ENCODE measurements at regions not wholly inside any gene's neighbourhood (a gene's known extent, or its start where the extent isn't known, plus 50 kb on each side); places are given as distances from the start of the nearest gene placed in this dataset.
A peak's percentile ranks its signal among the peaks of the same experiment; 100 is the strongest.

- no peak for DNase-seq
- ATAC-seq (ENCODE audit: low read depth in 2 of 2) = no peak
- Mint-ChIP-seq H3K4me1 (peaks cover 0 to 6% (median 0%) of the 10 kb centered on the region in 3 donors), H3K36me3 (no peaks in the 10 kb centered on the region), H3K9me3 (peaks cover 0 to 5% (median 3%) of the 10 kb centered on the region in 7 donors), H3K27ac (no peak overlapping the region), H3K27me3 (no peaks in the 10 kb centered on the region), H3K4me3 (no peak overlapping the region)
Observed at GRCh38 chr5:102595332-102595731, 96.5 kb upstream of the SLCO6A1 start.

DNA sequence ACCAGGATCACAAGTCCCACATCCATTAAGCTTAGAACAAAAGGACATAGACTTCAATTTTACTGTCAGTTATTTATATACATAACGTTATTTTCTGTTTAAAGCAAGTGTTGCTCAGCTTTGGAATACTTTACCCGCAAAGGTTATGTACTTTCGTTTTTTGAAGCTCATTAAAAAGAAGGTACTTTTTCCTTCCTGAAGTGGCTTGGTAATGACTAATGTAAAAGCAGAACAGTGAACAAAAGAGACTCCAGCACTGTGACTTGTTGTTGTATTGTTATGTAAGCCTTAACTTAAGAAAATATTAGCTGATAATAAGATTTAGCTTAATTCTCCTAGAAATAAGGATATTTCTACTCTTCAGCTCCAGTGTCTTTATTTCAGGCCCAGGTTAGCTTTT lies 97.3 kb upstream of the SLCO6A1 start:
- peak overlapping the region in 1 of 8 donors; percentile 6 for H3K4me3 Mint-ChIP-seq
- H3K27me3 Mint-ChIP-seq = no peaks in the 10 kb centered on the region
- peaks cover 0 to 5% (median 3%) of the 10 kb centered on the region in 7 donors for H3K9me3 Mint-ChIP-seq
- peak overlapping the region in 3 of 6 donors; percentile 34 to 56 (median 37) for H3K27ac Mint-ChIP-seq
- peak in 1 of 2 donors; percentile 20 for ATAC-seq (ENCODE audit: low read depth in 2 of 2)
- no peaks in the 10 kb centered on the region for H3K36me3 Mint-ChIP-seq
- H3K4me1 Mint-ChIP-seq = peaks cover 0 to 6% (median 0%) of the 10 kb centered on the region in 3 donors
- DNase-seq = no peak

DNA sequence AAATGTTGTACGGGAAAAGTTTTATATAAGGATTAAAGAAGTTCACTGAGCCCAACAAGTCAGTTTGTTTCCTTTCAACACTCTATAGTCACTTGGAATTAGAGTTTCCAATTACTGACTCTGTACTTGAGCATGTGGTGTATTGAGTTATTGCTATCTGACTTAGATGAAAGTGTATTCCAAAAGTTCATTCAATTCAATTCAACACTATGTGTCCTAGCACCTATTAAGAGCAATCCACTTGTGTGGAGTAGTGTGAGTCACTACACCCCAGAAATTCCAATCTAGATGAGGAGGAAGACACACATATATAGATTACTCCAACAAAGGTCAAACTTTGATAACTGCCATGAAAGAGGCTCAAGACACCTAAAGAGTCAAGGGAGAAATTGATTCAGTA lies 98.2 kb upstream of the SLCO6A1 start:
- no peak for ATAC-seq (ENCODE audit: low read depth in 2 of 2)
- H3K4me1 Mint-ChIP-seq = peaks cover 0 to 6% (median 0%) of the 10 kb centered on the region in 3 donors
- H3K9me3 Mint-ChIP-seq = peaks cover 0 to 5% (median 3%) of the 10 kb centered on the region in 7 donors
- no peaks in the 10 kb centered on the region for H3K36me3 Mint-ChIP-seq
- H3K4me3 Mint-ChIP-seq = no peak overlapping the region
- no peak for DNase-seq
- H3K27me3 Mint-ChIP-seq = no peaks in the 10 kb centered on the region
- H3K27ac Mint-ChIP-seq = no peak overlapping the region

DNA sequence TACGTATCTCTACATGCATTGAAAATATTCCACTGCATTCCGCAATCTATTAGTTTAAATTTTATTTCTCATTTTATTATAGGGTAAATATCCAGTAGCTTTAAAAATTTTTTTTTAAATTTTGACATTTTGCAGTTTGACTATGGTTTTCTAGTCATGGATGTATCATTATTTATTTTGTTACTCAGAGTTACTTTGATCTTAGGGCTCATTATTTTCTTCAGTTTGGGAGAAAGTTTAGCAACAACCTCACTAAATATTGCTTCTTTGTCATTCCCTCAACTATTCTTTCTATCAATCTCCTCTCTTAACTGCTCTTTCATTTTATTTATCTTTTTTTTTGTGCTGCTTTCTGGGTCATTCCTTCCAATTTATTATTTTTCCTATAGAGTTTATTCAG lies 100.5 kb upstream of the SLCO6A1 start:
- no peak overlapping the region for H3K4me3 Mint-ChIP-seq
- ATAC-seq (ENCODE audit: low read depth in 2 of 2) = no peak
- no peak for DNase-seq
- H3K27me3 Mint-ChIP-seq = no peaks in the 10 kb centered on the region
- H3K36me3 Mint-ChIP-seq = no peaks in the 10 kb centered on the region
- peaks cover 0 to 1% (median 0%) of the 10 kb centered on the region in 7 donors for H3K9me3 Mint-ChIP-seq
- H3K27ac Mint-ChIP-seq = no peak overlapping the region
- peaks cover 0 to 6% (median 0%) of the 10 kb centered on the region in 3 donors for H3K4me1 Mint-ChIP-seq

- no peaks in the 10 kb centered on the region for H3K36me3 Mint-ChIP-seq
- no peak overlapping the region for H3K27ac Mint-ChIP-seq
- no peak for ATAC-seq (ENCODE audit: low read depth in 2 of 2)
- no peak for DNase-seq
- no peaks in the 10 kb centered on the region for H3K27me3 Mint-ChIP-seq
- no peaks in the 10 kb centered on the region for H3K9me3 Mint-ChIP-seq
- H3K4me3 Mint-ChIP-seq = no peak overlapping the region
- H3K4me1 Mint-ChIP-seq = peaks cover 0 to 5% (median 0%) of the 10 kb centered on the region in 3 donors
Observed at GRCh38 chr5:102600964-102601363, 102.2 kb upstream of the SLCO6A1 start.

DNA sequence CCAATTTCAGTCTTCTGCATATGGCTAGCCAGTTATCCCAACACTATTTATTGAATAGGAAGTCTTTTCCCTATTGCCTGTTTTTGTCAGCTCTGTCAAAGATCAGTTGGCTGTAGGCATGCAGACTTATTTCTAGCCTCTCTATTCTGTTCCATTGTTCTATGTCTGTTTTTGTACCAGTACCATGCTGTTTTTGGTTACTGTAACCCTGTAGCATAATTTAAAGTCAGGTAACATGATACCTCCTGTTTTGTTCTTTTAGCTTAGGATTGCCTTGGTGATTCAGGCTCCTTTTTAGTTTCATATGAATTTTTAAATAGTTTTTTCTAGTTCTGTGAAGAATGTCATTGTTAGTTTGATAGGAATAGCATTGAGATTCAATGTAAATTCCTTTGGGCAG lies 104.9 kb upstream of the SLCO6A1 start:
- no peaks in the 10 kb centered on the region for H3K9me3 Mint-ChIP-seq
- DNase-seq (no peak), ATAC-seq (ENCODE audit: low read depth in 2 of 2) (no peak)
- H3K27ac Mint-ChIP-seq = no peak overlapping the region
- H3K36me3 Mint-ChIP-seq = no peaks in the 10 kb centered on the region
- no peaks in the 10 kb centered on the region for H3K4me1 Mint-ChIP-seq
- no peak overlapping the region for H3K4me3 Mint-ChIP-seq
- no peaks in the 10 kb centered on the region for H3K27me3 Mint-ChIP-seq

GRCh38 chr5:102608414-102608813 lies 109.6 kb upstream of the SLCO6A1 start:
- Mint-ChIP-seq H3K36me3 (no peaks in the 10 kb centered on the region), H3K27me3 (peaks cover 0 to 6% (median 0%) of the 10 kb centered on the region in 3 donors), H3K4me1 (no peaks in the 10 kb centered on the region), H3K27ac (no peak overlapping the region), H3K4me3 (no peak overlapping the region), H3K9me3 (no peaks in the 10 kb centered on the region)
- ATAC-seq (ENCODE audit: low read depth in 2 of 2) = no peak
- no peak for DNase-seq

- no peak for DNase-seq
- H3K36me3 Mint-ChIP-seq = no peaks in the 10 kb centered on the region
- H3K4me1 Mint-ChIP-seq = no peaks in the 10 kb centered on the region
- H3K27ac Mint-ChIP-seq = no peak overlapping the region
- H3K9me3 Mint-ChIP-seq = peaks cover 0 to 2% (median 0%) of the 10 kb centered on the region in 7 donors
- peaks cover 0 to 12% (median 4%) of the 10 kb centered on the region in 3 donors for H3K27me3 Mint-ChIP-seq
- ATAC-seq (ENCODE audit: low read depth in 2 of 2) = no peak
- no peak overlapping the region for H3K4me3 Mint-ChIP-seq
Observed at GRCh38 chr5:102611312-102611711, 112.5 kb upstream of the SLCO6A1 start.

GRCh38 chr5:102613661-102614060 lies 114.9 kb upstream of the SLCO6A1 start:
- H3K27ac Mint-ChIP-seq = no peak overlapping the region
- H3K4me3 Mint-ChIP-seq = no peak overlapping the region
- DNase-seq (no peak), ATAC-seq (ENCODE audit: low read depth in 2 of 2) (no peak)
- peaks cover 0 to 2% (median 0%) of the 10 kb centered on the region in 7 donors for H3K9me3 Mint-ChIP-seq
- no peaks in the 10 kb centered on the region for H3K4me1 Mint-ChIP-seq
- H3K27me3 Mint-ChIP-seq = peaks cover 0 to 12% (median 4%) of the 10 kb centered on the region in 3 donors
- H3K36me3 Mint-ChIP-seq = no peaks in the 10 kb centered on the region

GRCh38 chr5:102617191-102618187 lies 118.7 kb upstream of the SLCO6A1 start:
- DNase-seq = no peak
- H3K27me3 Mint-ChIP-seq = peaks cover 0 to 6% (median 4%) of the 10 kb centered on the region in 3 donors
- no peak overlapping the region for H3K4me3 Mint-ChIP-seq
- H3K9me3 Mint-ChIP-seq = peaks cover 0 to 7% (median 0%) of the 10 kb centered on the region in 7 donors
- H3K27ac Mint-ChIP-seq = no peak overlapping the region
- no peak for ATAC-seq (ENCODE audit: low read depth in 2 of 2)
- no peaks in the 10 kb centered on the region for H3K36me3 Mint-ChIP-seq
- H3K4me1 Mint-ChIP-seq = no peaks in the 10 kb centered on the region

- Mint-ChIP-seq H3K27ac (no peak overlapping the region), H3K4me3 (no peak overlapping the region), H3K36me3 (no peaks in the 10 kb centered on the region), H3K4me1 (no peaks in the 10 kb centered on the region), H3K9me3 (peaks cover 0 to 5% (median 0%) of the 10 kb centered on the region in 7 donors), H3K27me3 (no peaks in the 10 kb centered on the region)
- ATAC-seq (ENCODE audit: low read depth in 2 of 2) = no peak
- DNase-seq = no peak
Observed at GRCh38 chr5:102622262-102622661, 123.5 kb upstream of the SLCO6A1 start.

DNA sequence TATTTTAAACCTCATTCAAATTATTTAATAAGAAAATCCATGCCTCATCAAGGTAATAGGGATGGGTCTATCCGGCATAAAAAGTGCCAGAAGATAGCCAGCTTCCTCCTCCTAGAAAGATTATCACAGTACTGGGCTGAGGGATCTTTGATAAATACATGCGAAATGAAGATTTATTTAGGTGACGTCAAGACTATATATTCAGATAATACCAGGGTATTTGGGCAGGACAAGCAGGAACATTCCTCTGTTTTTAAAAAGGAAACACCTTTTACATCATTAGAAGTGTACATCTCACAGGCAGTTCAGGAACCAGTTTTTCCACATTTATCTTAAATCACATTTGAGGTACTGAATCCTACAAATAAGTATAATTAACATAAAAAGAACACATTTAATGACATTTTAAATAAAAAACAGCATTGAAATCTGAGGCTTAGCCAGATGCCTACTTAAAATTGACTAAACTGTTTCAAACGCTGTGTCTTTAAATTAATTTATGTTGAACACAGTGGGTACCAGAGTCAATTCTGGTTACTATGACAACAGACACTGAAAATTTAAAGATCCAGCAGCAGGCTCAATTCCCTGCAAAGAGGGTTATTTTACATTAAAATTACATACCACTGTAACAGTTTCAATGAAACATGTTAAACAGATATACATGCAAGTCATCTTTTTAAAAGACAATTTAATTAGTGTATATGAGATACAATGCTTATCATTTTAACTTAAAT lies 124.7 kb upstream of the SLCO6A1 start:
- Mint-ChIP-seq H3K4me3 (no peak overlapping the region), H3K4me1 (no peaks in the 10 kb centered on the region), H3K9me3 (peaks cover 0 to 5% (median 0%) of the 10 kb centered on the region in 7 donors), H3K27me3 (no peaks in the 10 kb centered on the region), H3K36me3 (no peaks in the 10 kb centered on the region), H3K27ac (no peak overlapping the region)
- no peak for ATAC-seq (ENCODE audit: low read depth in 2 of 2)
- no peak for DNase-seq

- ATAC-seq (ENCODE audit: low read depth in 2 of 2) = no peak
- no peak overlapping the region for H3K27ac Mint-ChIP-seq
- H3K4me1 Mint-ChIP-seq = no peaks in the 10 kb centered on the region
- no peaks in the 10 kb centered on the region for H3K27me3 Mint-ChIP-seq
- DNase-seq = no peak
- peaks cover 0 to 5% (median 0%) of the 10 kb centered on the region in 7 donors for H3K9me3 Mint-ChIP-seq
- H3K36me3 Mint-ChIP-seq = no peaks in the 10 kb centered on the region
- no peak overlapping the region for H3K4me3 Mint-ChIP-seq
Observed at GRCh38 chr5:102624405-102624804, 125.6 kb upstream of the SLCO6A1 start.

Measured in naive B cell (primary cell).